Epithelial cell of proximal tubule (primary cell): ENCODE measurements at regions not wholly inside any gene's neighbourhood (a gene's known extent, or its start where the extent isn't known, plus 50 kb on each side); places are given as distances from the start of the nearest gene placed in this dataset.
A peak's percentile ranks its signal among the peaks of the same experiment; 100 is the strongest.
"Not testable (repeated sequence)": the region's sequence is repeated elsewhere in the genome, so short reads cannot be mapped to it uniquely, and the experiment has no call there.

ENCODE experiments used
- DNase-seq: peaks from one replicate; pipeline ENCODE4 v3.0.0-alpha.2; 2011; ENCODE audit warnings: low read depth
- H3K4me3 ChIP-seq: 2 replicates; pipeline ENCODE4 v1.5.1; 2011; ENCODE audit warnings: low read depth, mild to moderate bottlenecking, low read length
- TF ChIP-seq, protein P1 (sequence below): conservative IDR thresholded peaks from 2 replicates; pipeline ENCODE4 v1.5.1; 2012; ENCODE audit warnings: low read depth, mild to moderate bottlenecking, low read length

DNA sequence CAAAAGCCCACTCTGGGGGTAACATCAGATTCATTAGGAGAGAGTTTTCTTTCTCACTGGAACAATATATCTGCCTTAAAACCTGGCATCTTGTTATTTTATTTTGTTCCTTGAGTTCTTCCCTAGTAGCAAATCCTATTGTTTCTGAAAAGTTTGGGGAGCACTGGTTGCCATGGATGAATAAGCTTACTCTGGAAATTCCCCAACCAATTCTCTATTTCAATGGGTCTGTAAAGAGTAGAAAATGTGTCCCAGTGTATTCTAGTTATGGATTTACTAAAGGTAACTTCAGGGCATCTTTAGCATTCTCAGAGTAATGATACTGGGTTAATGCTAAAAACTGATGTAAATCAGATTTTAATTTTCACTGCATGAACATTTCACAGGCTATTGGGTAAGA, 94.2 kb upstream of the S1PR3 start:
- no peak overlapping the region for H3K4me3 ChIP-seq
- DNase-seq, result peak; percentile 65
- TF ChIP-seq, protein P1, sequence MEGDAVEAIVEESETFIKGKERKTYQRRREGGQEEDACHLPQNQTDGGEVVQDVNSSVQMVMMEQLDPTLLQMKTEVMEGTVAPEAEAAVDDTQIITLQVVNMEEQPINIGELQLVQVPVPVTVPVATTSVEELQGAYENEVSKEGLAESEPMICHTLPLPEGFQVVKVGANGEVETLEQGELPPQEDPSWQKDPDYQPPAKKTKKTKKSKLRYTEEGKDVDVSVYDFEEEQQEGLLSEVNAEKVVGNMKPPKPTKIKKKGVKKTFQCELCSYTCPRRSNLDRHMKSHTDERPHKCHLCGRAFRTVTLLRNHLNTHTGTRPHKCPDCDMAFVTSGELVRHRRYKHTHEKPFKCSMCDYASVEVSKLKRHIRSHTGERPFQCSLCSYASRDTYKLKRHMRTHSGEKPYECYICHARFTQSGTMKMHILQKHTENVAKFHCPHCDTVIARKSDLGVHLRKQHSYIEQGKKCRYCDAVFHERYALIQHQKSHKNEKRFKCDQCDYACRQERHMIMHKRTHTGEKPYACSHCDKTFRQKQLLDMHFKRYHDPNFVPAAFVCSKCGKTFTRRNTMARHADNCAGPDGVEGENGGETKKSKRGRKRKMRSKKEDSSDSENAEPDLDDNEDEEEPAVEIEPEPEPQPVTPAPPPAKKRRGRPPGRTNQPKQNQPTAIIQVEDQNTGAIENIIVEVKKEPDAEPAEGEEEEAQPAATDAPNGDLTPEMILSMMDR, result no peak

DNA sequence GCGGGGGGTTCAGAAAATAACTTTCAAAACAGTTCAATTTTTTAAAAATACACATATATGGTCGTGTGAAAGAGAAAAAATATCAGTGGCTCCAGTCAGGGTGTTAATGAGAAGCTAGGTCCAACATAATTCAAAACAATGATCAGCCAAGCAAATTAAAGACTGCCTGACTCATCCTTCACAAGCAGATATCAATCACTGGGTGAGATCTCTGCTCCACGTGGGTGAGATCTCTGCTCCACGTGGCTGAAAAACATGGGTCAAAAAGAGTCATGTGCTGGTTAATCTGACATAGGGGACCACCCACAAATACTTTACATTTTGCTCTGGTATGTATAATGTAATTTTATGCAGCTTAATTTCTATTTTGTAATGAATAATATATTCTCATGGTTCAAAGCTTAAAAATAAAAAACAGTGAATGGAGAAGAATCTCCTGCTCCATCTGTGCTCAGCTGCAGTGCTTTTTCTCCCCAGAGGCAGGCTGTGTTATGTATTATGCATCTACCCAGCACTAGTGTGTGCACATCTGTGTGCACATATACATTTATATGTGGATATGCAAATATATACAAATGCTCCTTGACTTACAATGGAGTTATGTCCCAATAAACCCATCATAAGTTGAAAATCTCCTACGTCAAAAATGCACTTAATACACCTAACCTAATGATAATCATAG, 93.1 kb upstream of the S1PR3 start:
- no peak overlapping the region for H3K4me3 ChIP-seq
- DNase-seq, result peak; percentile 52
- TF ChIP-seq, protein P1, result no peak

DNA sequence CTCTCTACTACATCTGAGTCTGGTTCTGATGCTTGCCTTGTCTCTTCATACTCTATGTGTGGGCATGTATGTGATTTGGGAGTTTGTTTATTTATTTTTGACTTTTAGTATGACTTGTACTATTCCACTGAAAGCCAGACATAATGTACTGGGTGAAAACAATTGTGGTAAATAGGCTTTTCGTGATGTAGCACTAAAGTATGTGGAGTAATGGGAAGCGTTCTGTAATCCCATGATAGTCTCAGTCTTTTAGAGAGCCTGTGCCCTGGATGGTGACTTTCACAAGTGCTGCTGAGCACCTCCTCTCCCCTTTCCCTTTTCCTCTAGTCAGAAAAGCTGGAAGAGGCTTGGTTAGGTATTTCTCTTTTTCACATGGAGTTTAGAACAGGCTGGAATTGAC, 85.8 kb upstream of the S1PR3 start:
- TF ChIP-seq, protein P1, result no peak
- no peak overlapping the region for H3K4me3 ChIP-seq
- no peak for DNase-seq

DNA sequence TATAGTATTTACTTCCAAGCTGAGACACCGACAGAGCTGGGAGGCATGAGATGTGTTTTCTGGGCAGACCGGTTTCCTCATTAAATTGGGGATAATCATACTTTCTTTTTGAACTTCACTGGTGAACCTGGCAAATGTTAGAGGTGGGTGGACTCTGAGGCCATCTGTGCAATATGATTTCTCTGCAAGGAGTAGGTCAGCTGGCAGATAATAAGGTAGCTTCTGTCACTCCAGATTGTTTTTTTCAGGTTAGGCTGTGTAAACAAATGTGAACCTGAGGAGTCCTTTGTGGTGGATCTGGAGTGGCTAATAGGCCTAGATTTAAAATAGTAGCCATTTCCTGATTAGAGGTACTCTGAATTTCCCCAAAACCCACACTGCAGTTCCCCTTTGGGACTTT, 75.4 kb upstream of the S1PR3 start:
- TF ChIP-seq, protein P1, result no peak
- DNase-seq, result no peak
- H3K4me3 ChIP-seq, result no peak overlapping the region

DNA sequence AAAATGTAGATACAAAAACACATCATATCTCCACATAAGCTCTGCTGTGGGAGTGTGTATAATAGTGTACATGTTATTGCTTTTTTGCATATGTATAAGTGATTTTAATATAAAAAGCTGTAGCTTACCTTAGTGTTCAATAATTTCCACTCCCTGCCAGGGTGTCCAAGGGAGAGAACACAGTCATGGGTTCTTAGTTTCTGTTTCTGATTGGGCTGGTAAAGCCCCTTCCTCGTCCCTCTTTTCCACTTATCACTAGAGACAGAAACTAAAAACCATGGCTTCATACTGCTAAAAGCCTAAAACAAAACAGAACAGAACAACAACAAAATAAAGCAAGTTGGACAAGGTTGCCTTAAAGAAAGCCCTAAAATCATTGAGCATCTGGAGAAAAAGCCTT, 74.4 kb upstream of the S1PR3 start:
- TF ChIP-seq, protein P1, result no peak
- H3K4me3 ChIP-seq, result no peak overlapping the region
- DNase-seq, result no peak

DNA sequence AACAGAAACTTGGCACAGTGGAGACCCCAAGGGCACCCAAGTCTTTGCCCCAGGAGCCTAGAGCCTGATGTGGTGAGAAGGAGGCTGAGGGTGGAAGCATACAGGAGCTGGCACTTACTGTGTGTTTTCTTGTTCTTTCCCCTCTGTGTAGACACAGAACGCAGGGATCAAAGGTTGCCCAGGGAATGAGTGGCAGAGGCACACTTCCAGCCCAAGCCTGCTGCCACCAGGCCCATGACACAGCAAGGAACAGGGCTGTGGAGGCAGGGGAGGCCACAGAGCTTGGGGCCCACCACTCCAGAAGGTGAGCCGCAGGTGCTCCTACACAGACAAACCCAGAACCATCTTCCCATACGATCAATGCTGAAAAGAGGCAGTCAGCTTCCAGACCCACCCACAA, 73.9 kb upstream of the S1PR3 start:
- no peak overlapping the region for H3K4me3 ChIP-seq
- DNase-seq, result no peak
- TF ChIP-seq, protein P1, result no peak

DNA sequence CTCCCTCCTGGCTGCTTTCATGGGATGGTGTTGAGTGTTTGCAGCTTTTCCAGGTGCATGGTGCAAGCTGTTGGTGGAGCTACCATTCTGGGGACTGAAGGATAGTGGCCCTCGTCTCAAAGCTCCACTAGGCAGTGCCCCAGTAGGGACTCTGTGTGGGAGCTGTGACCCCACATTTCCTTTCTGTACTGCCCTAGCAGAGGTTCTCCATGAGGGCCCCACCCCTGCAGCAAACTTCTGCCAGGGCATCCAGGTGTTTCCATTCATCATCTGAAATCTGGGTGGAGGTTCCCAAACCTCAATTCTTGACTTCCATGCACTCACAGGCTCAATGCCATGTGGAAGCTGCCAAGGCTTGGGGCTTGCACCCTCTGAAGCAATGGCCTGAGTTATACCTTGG, 72.7 kb upstream of the S1PR3 start:
- not testable (repeated sequence) for H3K4me3 ChIP-seq, DNase-seq
